ENCODE measurements at regions not wholly inside any gene's neighbourhood (a gene's known extent, or its start where the extent isn't known, plus 50 kb on each side); places are given as distances from the start of the nearest gene placed in this dataset.
A peak's percentile ranks its signal among the peaks of the same experiment; 100 is the strongest.

- peaks cover 6 to 53% (median 37%) of the 10 kb centered on the region in 9 donors for H3K4me1 ChIP-seq
- DNase-seq = peak; percentile 93 to 95
- H3K9me3 ChIP-seq = no peaks in the 10 kb centered on the region
- ATAC-seq = peak; percentile 97 to 100 (median 98)
- H3K27ac ChIP-seq = peak overlapping the region in 3 of 10 donors; percentile 8 to 47 (median 38)
- peak; percentile 48 to 87 (median 72) for TF ChIP-seq CTCF (IDR thresholded peaks at IDR 0.05)
- H3K4me3 ChIP-seq = peak overlapping the region; percentile 9 to 62 (median 56)
- intact Hi-C loops (cut with DNase I) = loop anchor here in 8 of 10 donors (2.0 to 10.0 kb wide), 10 partner anchors 124 to 551 kb away; partner anchors contain the start of gene TMEM161B (in 3 of the 8)
- H3K36me3 ChIP-seq = no peaks in the 10 kb centered on the region
- 1% methylated on average over 44 to 49 of the region's 49 CpGs for WGBS, 2 donors
- peaks cover 0 to 88% (median 67%) of the 10 kb centered on the region in 7 donors for H3K27me3 ChIP-seq
Measured at GRCh38 chr5:88140856-88141752, 127.5 kb downstream of the TMEM161B start.

DNA sequence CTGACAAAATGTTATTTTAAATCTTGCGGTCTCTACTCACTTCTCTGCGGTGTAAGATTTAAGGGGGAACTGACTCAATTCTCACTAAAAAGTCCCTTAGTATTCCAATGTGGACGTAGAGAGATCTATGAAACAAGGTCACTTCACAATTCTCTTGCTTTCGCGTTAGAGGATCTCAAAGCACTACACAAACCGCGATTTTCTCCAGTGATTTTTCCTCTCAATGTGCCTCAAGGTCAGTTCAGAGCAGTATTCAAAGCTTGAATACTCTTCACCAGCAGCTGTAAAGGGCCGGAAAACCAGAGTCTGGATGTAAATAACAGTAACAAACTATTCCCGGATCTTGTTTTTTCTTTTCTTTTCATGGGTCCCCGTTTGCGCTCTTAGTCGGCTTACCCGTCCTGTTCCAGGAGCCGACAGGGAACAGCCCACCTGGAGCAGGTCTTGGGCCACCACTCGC is 128.2 kb downstream of the TMEM161B start:
- peaks cover 6 to 48% (median 37%) of the 10 kb centered on the region in 9 donors for H3K4me1 ChIP-seq

GRCh38 chr5:88130211-88130815 is 138.3 kb downstream of the TMEM161B start:
- Histone ChIP-seq H3K4me3 (no peak overlapping the region), H3K27me3 (peaks cover 0 to 26% (median 0%) of the 10 kb centered on the region in 7 donors), H3K36me3 (no peaks in the 10 kb centered on the region), H3K9me3 (peaks cover 0 to 3% (median 0%) of the 10 kb centered on the region in 11 donors), H3K27ac (no peak overlapping the region), H3K4me1 (no peaks in the 10 kb centered on the region)
- DNase-seq (no peak), ATAC-seq (no peak)
- TF ChIP-seq CTCF (IDR thresholded peaks at IDR 0.05) = no peak
- WGBS, 2 donors = 91% methylated on average over 5 of the region's 5 CpGs
- intact Hi-C loops (cut with DNase I) = no loop called here

More for the DNA sequence above, 128.2 kb downstream of the TMEM161B start:
- H3K4me3 ChIP-seq = peak overlapping the region; percentile 9 to 62 (median 56)
- intact Hi-C loops (cut with DNase I) = loop anchor here in 8 of 10 donors (2.0 to 10.0 kb wide), 10 partner anchors 124 to 552 kb away; partner anchors contain the start of gene TMEM161B (in 3 of the 8)
- no peak for TF ChIP-seq CTCF (IDR thresholded peaks at IDR 0.05)
- H3K36me3 ChIP-seq = no peaks in the 10 kb centered on the region
- H3K9me3 ChIP-seq = no peaks in the 10 kb centered on the region
- H3K27me3 ChIP-seq = peaks cover 0 to 81% (median 60%) of the 10 kb centered on the region in 7 donors
- no peak for DNase-seq
- WGBS, 2 donors = 5 to 9% methylated on average over 15 of the region's 15 CpGs
- H3K27ac ChIP-seq = peak overlapping the region in 1 of 10 donors; percentile 8
- ATAC-seq = no peak

GRCh38 chr5:88128813-88129212 is 139.8 kb downstream of the TMEM161B start:
- ATAC-seq = no peak
- TF ChIP-seq CTCF (IDR thresholded peaks at IDR 0.05) = no peak
- peaks cover 0 to 26% (median 0%) of the 10 kb centered on the region in 7 donors for H3K27me3 ChIP-seq
- intact Hi-C loops (cut with DNase I) = no loop called here
- DNase-seq = no peak
- peaks cover 0 to 17% (median 0%) of the 10 kb centered on the region in 11 donors for H3K9me3 ChIP-seq
- 95 to 97% methylated on average over 2 of the region's 2 CpGs for WGBS, 2 donors
- no peak overlapping the region for H3K4me3 ChIP-seq
- H3K27ac ChIP-seq = no peak overlapping the region
- no peaks in the 10 kb centered on the region for H3K4me1 ChIP-seq
- no peaks in the 10 kb centered on the region for H3K36me3 ChIP-seq

All from heart right ventricle (tissue), 16 donors.